DLD1 (cell line): ENCODE measurements at regions not wholly inside any gene's neighbourhood (a gene's known extent, or its start where the extent isn't known, plus 50 kb on each side); places are given as distances from the start of the nearest gene placed in this dataset.

Source experiments
- in situ Hi-C: cut with HindIII; loops from 2 replicates; pipeline ENCODE4 v1.10.0; 2017; ENCODE audit warnings: low sequenced_read_pairs

DNA sequence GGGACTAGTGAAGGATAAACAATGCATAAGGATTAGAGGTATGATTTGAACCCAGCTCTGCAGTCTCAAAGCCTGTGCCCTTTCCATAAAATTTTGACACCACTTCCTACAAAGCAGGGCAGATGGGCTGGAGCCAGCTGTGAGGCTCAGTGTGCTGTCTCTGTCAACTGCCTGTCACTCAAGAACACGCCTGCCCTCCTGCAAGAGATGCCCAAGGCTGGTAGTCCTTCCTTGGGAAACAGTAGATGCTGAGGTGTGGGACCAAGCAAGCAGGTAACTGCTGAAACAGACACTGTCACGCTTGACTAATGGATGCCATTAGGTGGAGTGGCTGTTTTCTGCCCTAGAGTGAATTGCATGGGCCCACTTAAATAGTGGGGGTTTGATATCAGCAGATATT lies 402.0 kb downstream of the PTPRU start:
- in situ Hi-C loops = no loop called here

DNA sequence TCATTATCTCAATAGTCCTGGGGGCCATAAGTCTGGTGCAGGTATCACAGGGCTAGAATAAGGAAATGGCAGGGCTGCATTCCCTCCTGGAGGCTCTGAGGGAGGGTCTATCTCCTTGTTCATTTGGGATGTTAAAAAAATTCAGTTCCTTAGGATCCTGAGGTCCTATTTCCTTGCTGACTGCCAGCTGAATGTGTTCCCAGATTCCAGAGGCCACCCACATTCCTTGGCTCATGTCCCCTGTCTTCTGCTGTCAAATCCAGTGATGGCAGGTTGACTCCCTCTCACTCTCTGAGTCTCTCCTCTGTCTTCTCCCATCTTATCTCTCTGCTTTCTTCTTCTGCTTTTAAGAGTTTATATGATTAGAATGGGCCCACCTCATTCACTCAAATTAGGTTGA lies 400.6 kb downstream of the PTPRU start:
- in situ Hi-C loops = no loop called here

DNA sequence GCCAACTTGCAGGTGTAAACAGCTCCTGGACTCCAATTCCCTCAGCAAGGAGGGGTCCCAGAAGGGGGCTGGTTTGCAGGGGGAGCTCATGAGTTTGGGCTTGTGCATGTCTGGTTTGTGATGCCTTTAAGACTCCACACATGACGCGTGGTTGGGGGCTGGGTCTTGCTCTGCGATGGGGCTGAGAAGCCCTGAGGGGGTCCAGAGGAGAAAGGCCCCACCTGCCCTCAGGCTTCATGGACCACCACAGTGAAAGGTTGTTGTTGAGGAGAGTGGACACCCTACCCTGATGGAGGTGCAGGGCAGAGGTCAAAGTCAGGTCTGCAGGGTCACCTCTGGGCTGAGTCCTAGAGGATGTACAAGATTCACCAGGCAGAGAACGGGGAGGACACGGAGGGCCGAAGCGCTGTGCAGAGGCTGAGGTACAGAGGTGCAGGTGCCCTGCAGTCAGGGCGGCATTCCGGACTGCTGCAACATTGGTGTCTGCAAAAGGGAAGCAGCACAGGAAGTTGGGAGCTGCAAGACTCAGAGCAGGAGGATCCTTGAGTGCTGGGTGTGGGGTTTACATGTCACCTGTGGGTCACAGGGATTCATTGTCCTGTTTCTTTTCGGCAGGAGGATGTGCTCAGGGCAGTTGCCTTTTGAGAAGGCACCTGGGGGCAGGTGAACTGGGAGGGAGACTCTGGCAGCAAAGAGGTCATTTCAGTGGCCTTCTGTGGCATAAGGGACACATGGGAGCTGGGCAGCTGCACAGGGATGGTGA lies 399.4 kb downstream of the PTPRU start:
- in situ Hi-C loops = no loop called here

DNA sequence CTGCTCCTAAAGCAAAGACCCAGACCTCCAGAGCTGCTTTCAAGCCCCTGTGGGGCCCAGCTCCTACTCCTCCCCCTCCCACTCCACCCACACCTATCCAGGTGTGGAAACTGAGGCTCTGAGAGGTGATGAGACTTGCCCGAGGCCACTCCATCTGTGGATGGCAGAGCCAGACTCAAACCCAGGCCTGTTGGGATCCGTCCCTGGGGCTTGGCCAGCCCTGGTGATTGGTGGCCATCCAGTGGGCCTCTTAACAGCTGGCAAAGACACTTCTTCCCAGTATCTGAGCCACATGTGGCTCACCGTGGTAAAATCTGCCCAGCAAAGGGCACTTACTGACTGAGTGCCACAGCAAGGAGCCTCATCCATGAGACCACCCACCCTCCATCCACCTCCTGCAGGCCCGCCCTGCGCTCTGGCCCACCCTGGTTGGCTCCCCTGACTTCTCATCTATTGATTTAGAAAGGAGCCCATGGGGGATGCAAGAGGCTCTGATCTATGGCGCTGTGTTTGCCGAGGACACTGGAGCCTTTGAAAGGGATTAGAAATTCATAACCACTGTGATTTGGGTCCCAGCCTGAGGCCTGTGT lies 398.5 kb downstream of the PTPRU start:
- in situ Hi-C loops = no loop called here

DNA sequence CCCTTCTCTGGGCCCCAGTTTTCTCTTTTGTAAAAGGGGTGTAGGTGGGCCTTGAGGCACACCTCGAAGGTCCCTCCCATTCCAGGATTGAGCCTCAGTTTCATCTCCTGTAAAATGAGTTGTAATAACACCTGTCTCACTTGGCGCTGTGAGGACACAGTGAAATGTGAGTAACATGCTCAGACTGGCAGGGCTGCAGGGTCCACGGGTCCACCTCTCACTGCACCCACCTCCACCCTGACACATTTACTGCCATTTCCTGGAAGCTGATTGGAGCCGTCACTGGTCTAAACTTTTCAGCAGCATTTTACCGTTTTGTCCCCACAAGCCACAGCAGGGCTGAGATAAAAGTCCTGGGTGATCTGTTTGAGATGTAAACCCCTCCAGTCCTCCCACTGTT lies 398.0 kb downstream of the PTPRU start:
- in situ Hi-C loops = no loop called here

DNA sequence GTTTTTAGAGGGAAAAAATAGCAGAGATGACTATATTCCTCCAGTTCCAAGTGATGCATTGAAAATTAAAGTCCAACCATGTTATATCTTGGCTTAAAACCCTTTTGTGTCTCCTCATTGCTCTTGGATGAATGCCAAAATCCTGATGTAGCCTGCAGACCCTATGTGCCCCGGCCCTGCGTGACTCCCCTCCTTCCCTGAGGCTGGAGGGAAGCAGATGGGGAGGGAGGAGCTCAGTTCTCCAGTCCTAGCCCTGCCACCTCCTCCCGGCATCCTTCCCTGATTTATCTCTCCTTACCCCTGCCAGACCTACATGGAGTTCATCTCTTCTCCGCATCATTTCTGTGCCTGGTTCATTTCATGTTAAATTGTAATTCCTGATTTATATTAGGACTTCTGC lies 397.4 kb downstream of the PTPRU start:
- in situ Hi-C loops = no loop called here

DNA sequence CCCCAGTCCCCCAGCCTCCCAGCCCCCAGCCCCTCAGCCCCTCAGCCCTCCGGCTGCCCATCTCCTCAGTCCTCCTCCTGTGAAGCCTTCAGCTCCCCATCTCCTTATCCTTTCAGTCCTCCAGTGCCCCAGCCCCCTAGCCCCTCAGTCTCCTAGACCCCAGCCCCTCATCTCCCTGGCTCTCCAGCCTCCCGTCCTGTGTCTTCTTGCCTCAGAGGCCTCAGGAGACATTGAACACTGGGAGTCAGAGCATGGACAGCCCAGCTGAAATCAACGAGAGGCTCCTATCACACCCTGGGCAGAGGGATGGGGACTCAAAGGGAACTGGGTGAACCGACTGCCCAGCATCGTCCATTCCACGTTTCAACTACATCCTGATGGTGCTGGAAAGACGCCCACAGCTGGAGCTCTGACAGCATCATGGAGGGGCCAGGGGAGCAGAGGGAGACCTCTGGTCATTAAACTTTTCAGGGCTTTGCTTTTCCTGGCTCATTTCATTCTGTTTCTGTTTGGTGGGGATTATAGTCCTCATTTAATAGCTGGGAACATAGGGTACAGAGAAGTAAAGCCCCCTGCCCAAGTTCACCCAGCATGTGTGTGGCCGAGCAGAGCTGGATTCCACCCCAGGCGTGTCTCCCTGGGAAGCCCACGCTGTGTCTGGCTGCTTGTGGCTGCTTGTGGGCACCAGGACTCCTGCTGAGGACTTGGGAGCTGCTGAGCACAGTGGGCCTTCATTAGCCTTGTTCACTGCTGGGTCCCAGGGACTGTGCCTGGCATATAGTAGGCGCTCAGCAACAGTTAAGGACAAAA lies 396.7 kb downstream of the PTPRU start:
- in situ Hi-C loops = no loop called here

DNA sequence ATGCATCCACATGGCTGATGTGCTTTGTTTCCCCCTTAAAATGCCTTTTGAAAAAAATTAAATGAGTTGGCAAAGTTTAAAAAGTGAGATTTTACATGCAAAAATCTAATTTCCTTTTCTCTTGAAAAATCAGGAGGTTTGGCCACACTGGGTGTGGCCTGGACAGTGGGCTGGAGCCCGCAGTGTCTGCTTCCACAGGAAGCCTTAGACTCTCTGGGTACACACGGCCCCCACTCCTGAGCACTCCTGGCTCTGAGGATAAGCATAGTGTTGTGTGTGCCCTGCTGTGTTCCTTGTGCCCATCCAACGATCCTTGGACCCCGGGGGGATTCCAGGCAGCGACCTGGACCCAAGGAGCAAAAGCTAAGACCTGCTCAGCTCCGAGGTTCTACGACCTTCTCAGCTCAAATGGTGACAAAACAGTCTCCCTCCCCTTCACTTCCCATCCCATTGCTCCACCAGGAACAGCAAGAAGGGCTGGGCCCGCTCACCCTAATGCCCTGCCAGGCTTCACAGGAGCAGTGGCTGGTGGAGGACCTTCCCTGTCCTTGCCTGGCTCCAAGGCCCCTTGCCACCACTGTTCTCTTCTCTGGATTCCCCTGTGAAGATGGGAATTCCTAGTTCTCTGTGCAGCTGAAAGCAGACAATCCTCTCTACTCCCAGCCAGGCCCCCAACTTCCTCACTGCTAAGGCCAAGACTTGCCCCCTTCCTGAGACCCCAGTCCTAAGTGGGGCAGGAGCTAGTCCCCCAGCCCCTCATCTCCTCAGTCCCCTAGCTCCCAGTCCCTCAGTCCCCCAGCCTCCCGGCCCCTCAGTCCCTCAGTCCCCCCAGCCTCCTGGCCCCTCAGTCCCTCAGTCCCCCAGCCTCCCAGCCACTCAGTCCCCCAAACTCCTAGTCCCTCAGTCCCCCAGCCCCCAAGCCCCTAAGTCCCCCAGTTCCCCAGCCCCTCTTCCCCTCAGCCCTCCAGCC lies 395.8 kb downstream of the PTPRU start:
- in situ Hi-C loops = no loop called here

DNA sequence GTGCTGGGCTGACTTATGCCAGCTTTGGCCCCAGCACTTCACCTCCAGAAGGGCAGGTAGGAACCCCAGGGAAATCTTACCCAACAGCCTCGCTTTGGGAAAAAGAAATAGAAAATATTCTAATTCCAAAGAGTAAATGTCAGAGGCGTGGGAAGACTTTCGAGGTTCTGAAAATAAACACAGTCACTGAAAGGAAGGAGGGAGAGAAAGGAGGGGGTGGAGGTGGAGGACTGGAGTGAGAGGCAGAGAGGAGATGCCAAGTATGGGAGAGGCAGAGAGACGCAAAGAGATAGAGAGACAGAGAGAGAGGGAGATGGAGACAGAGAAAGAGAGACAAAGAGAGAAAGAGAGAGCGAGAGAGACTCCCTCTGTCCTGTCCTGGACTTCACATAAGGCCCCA lies 395.0 kb downstream of the PTPRU start:
- in situ Hi-C loops = no loop called here

DNA sequence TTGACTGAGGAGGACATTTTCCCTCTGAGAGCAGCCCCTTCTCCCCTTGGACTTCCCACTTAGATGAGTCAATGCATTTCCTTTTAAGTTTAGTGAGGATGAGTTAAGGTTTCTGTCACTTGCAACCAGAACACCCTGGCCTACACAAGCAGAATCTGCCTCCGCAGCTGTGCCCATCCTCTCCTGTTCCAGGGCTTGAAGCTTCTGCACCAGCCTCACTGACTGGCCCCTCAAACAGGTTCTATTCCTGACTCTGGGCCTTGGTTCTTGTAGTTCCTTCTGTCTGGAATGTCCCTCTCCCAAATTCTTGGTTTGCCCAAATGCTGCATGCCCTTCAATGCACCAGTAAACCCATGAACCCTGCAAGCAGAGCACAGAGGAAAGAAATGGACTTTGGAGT lies 394.4 kb downstream of the PTPRU start:
- in situ Hi-C loops = no loop called here

DNA sequence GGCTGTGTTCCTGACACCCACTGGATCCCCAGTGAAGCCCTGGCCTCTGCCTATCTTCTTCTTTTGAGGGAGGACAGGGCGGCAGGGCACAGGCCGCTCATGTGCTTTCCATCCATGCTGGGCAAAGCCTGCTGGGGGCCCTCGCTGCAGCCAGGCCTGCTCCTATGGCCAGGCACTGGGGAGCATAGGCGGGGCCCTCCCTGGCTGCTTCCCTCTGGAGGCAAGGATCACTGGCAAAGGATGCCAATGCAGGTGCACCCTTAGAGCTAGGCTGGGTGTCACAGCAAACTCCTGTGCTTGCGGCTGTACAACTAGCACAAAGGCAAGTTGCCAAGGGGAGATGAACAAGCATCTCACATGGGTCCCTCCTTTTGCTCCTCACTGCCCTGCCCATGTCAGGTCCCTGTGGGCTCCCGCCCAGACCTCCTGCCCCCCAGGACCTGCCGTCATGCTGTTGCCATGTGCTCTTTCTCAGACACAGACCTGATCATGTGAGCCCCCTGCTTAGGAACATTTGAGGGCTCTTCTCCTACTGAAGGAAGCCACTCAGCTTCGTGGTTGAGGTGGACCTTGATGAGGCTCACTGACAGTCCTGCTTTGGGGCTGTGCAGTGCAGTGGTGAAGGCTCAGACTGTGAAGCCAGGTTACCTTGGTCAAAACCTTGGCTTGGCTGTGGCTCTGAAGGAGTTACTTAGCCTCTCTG lies 393.6 kb downstream of the PTPRU start:
- in situ Hi-C loops = no loop called here

DNA sequence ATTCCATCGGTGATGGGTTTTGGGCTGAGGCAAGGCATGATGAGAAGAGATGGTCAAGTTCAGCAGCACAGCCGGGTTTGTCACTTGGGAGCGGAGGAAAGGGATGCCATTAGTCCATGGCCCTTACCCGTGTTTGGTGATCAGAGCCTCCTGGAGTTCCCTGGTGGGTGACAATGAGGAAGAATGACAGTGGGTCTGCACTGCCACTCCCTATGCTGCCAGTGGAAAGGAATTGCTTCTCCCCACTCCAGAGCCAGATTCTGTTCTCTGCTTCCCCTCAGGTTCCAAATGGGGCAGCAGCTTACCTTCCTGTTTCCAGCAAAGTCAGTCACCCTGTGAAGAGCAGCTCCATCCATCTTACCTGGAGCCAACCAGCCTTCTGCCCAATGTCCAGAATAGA lies 393.1 kb downstream of the PTPRU start:
- in situ Hi-C loops = no loop called here

DNA sequence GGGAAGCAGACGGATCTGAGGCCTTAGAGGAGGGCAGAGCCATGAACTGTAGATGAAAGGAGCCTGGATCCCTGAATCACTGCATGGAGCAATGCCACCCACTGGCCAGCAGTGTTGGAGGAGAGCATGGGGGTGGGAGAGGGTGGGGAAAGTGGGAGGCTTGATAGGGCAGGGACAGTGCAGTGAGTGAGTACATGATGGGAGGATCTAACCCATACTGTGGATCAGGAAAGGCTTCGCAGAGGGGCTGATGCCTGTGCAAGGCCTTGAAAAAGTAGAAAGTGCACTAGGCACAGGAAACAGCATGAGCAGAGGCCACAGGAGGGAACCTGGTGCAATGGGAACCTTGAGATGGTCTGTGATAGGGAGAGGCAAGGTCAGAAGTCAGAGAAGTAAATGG lies 391.9 kb downstream of the PTPRU start:
- in situ Hi-C loops = no loop called here

DNA sequence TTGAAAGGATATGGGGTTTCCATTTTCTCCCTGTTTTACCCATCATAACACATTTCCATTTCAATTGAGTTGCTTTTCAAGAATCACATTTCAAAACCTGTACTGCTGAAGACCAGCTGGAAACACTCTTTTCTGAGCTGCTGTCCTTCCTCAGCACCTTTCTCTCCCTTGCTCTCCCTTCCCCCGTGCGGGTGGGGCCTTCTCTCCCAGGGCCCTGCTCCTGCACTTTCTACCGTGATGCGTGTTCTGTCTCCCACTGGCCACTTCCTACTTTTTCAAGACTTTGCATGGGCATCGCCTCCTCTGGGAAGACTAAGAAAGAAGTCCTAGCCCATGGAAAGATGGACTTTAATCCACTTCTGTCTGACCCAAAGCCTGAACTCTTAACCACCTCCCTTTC lies 390.4 kb downstream of the PTPRU start:
- in situ Hi-C loops = no loop called here

DNA sequence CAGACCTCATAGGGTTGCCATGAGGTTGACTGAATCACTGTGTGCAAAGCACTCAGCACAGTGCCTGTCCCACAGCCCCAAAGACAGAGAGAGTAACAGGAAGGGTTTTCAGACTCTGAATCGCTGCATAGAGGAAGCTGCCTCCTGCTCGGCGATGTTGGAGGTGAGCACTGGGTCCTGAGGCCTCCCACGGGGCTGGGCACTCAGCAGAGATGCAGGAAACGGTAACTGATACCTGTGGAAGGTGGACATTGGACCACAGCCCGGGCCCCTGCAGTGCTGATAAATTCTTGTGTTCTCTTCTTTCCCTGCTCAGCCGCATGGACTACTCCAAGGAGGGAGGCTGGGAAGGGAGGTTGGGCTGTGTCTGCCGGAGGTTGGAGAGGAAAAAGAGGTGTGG lies 389.7 kb downstream of the PTPRU start:
- in situ Hi-C loops = no loop called here

DNA sequence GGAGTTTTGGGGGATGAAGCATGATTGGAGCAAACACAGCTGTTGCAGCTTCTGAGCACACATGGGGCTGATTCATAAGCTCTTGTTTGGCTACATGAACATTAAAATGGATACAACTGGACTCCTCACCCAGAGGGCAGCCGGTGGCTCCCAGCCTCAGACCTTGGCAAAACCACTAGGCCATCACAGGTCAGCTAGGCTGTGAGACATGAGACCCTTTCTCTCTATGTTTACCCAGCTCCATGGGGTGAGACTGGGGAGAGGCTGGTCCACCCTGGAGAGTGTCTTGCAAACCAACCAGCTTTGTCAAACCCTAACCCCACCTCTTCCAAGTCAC lies 388.7 kb downstream of the PTPRU start:
- in situ Hi-C loops = no loop called here

DNA sequence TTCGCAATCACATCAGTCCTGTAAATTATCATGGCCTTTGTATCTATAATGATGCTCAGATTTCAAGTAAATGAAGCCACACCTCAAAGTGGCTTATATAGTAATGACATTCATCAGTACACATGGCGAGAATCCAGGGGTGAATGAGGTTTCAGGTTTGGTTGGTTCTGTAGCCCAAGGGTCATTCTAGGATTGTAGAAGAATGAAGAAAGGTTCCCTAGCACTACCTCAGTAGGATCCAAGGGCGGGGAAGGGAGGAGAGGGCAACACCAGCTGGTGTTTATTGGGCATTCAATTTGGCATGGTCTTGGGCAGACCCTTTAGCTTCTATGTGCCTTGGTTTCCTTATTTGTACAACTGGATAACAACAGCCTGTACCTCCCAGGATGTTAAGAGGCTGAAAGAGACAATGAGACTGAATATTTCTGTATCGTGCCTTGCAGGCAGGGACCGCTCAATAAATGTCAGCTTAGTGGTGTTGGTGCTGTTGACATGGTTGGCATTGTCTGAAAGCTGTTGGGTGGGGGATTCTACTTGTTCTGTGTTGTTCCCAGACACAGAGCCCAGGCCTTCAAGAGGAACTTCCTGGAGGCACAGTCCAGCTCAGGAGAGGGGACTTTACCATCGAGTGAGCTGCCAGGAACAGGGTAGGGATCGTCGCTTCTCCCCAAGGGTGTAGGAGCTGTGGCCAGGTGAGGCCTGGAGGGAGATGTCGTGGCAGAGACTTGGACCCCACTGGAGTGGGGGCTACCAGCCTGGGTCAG lies 388.2 kb downstream of the PTPRU start:
- in situ Hi-C loops = no loop called here

DNA sequence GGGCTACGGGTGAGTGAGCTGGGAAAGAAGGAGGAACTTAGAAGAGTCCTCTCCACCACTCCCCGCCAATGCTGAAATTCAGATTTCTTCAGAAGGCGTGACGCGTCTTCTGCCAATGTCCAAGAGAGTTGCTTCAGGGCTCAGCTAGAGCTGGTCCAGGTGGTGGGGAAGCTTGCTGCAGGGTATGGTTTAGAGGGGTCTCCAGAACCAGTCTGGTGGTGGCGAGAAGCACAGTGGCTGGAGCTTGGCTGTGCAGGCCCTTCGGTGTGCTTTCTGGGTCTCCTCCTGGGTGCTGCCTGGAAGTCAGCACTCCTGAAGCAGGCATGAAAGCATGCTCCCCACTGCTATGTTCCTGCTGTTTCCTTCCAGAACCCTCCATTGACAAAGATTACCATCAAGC lies 387.2 kb downstream of the PTPRU start:
- in situ Hi-C loops = no loop called here

DNA sequence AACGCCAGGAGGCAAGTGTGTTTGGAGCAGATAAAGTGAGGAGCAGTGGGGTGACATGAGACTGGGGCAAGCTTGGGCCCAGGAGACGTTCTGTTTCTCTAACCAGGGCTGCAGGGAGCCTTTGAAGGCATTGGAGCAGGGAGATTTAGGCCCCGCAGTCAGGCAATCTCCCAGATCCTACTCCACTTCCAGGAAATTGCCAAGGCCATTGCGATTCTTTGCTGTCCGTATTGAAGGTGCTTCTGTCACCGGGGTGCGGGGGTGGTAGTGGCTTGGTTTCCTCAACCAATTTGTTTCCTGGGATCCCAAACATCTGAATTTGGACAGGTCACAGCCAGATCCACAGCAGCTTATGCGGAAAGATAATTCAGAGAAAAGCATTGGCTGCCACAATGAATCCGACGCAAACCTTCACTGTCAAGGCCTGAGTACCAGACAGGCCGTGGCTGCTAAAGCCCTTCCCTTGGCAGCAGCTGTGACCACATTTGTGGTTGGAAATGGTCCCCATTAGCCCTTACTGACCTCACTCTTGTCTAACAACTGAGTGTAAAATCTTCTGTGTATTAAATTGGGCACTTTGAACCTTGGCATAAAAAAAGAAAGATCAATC lies 385.6 kb downstream of the PTPRU start:
- in situ Hi-C loops = no loop called here
